Prostate gland (tissue), 2 donors: ENCODE measurements at regions not wholly inside any gene's neighbourhood (a gene's known extent, or its start where the extent isn't known, plus 50 kb on each side); places are given as distances from the start of the nearest gene placed in this dataset.

Experiments
- DNase-seq: peaks from one replicate; pipeline ENCODE4 v3.0.0-alpha.2; 2019; ENCODE audit warnings: low spot score
- H3K27ac ChIP-seq, 2 donors: fragments of 200-600 bp; sonication (generic); 2 replicates each; pipeline ENCODE4 v1.5.1; 2017 to 2019
- H3K27me3 ChIP-seq: fragments of 200-600 bp; sonication (generic); replicated peaks from 2 replicates; pipeline ENCODE4 v1.5.1; 2019; ENCODE audit not compliant: insufficient read depth
- H3K36me3 ChIP-seq, 2 donors: fragments of 200-600 bp; sonication (generic); 1 replicate in 1 of 2; 2 replicates in 1 of 2; pipeline versions ENCODE4 v1.5.1 to v1.8.1; 2017 to 2019
- H3K4me1 ChIP-seq: fragments of 200-600 bp; sonication (generic); replicated peaks from 2 replicates; pipeline ENCODE4 v1.5.1; 2019
- H3K4me3 ChIP-seq, 2 donors: fragments of 200-600 bp; sonication (generic); 2 replicates each; pipeline ENCODE4 v1.5.1; 2017 to 2019
- H3K9me3 ChIP-seq: fragments of 200-600 bp; sonication (generic); 2 replicates; pipeline ENCODE4 v1.5.1; 2017
- POLR2A ChIP-seq: fragments of 450-650 bp; IDR thresholded peaks from one replicate; pipeline ENCODE4 v1.6.1; 2016; ENCODE audit warnings: antibody characterized with exemption, mild to moderate bottlenecking
- POLR2AphosphoS5 ChIP-seq: sonication (generic); formaldehyde crosslinking; IDR thresholded peaks from one replicate; pipeline ENCODE4 v1.6.1; 2017; ENCODE audit warnings: antibody characterized with exemption
- WGBS: methylation state at CpG from one replicate; pipeline ENCODE4 v1.1.5; 2018; 5-methylcytosine and 5-hydroxymethylcytosine counted together
- intact Hi-C: fragments of 100-400 bp; cut with DNase I; formaldehyde crosslinking; loops from one replicate; pipeline ENCODE4 v1.14.2; 2022
- TF ChIP-seq, protein P1 (sequence below), 4 experiments: fragments of 200-600 bp in 2 of 4; fragments of 450-650 bp in 2 of 4; sonication (generic) in 2 of 4; IDR thresholded peaks; 1 replicate in 3 of 4; 2 replicates in 1 of 4; pipeline ENCODE4 v1.5.1; 2016 to 2019; ENCODE audit warnings: antibody characterized with exemption in 4 of 4, mild to moderate bottlenecking in 2 of 4, moderate library complexity in 2 of 4

DNA sequence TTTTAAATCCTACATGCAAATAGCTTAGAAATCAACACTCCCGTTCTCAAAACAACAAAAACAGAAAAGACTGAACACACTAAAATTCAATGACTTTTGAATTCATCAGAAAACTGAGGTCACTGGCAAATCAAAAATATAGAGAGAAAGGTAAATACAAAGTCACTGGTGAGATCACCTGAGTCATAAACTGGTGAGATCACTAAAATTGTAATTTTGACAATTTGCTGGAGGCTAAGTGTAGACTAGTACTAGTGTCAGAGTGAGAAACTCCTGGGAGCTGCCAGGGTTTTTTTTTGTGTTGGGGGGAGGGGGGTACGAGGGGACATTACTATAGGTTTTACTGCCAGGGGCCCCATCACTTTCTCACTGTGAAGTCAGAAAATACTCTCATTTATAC lies 1876.0 kb upstream of the CELF4 start:
- H3K27me3 ChIP-seq: no peaks in the 10 kb centered on the region
- 65% methylated on average over 2 of the region's 2 CpGs for WGBS
- intact Hi-C loops: no loop called here
- no peak overlapping the region for H3K27ac ChIP-seq
- TF ChIP-seq, protein P1, sequence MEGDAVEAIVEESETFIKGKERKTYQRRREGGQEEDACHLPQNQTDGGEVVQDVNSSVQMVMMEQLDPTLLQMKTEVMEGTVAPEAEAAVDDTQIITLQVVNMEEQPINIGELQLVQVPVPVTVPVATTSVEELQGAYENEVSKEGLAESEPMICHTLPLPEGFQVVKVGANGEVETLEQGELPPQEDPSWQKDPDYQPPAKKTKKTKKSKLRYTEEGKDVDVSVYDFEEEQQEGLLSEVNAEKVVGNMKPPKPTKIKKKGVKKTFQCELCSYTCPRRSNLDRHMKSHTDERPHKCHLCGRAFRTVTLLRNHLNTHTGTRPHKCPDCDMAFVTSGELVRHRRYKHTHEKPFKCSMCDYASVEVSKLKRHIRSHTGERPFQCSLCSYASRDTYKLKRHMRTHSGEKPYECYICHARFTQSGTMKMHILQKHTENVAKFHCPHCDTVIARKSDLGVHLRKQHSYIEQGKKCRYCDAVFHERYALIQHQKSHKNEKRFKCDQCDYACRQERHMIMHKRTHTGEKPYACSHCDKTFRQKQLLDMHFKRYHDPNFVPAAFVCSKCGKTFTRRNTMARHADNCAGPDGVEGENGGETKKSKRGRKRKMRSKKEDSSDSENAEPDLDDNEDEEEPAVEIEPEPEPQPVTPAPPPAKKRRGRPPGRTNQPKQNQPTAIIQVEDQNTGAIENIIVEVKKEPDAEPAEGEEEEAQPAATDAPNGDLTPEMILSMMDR (IDR thresholded peaks at IDR 0.05): no peak
- no peak for TF ChIP-seq POLR2AphosphoS5
- no peak for TF ChIP-seq POLR2A
- no peaks in the 10 kb centered on the region for H3K9me3 ChIP-seq
- no peak for DNase-seq
- H3K4me1 ChIP-seq: no peaks in the 10 kb centered on the region
- H3K36me3 ChIP-seq: no peaks in the 10 kb centered on the region
- no peak overlapping the region for H3K4me3 ChIP-seq

DNA sequence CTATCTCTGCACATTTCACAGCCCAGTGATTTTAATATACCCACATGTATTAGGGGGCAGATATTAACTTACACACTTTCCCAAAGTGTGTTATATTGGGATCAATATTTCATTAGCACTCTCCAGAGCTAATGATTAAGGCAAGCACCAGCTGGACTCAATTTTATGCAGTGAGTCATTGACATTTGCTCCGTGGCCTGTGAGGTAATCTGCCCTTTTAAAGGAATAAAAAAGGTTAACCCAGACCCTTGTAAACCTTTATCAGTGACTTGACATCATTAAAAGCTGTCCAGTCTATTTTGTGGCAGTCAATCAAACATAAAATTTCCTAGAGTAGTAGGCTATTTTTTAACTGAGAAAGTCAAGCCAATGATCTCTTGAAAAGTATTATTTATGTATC lies 1870.4 kb upstream of the CELF4 start:
- no peak overlapping the region for H3K4me3 ChIP-seq
- DNase-seq: no peak
- H3K27me3 ChIP-seq: no peaks in the 10 kb centered on the region
- intact Hi-C loops: no loop called here
- no peaks in the 10 kb centered on the region for H3K36me3 ChIP-seq
- no peaks in the 10 kb centered on the region for H3K9me3 ChIP-seq
- no peak overlapping the region for H3K27ac ChIP-seq
- no peaks in the 10 kb centered on the region for H3K4me1 ChIP-seq
- WGBS: 26% methylated on average over 1 of the region's 1 CpG
- TF ChIP-seq, protein P1 (IDR thresholded peaks at IDR 0.05): no peak

DNA sequence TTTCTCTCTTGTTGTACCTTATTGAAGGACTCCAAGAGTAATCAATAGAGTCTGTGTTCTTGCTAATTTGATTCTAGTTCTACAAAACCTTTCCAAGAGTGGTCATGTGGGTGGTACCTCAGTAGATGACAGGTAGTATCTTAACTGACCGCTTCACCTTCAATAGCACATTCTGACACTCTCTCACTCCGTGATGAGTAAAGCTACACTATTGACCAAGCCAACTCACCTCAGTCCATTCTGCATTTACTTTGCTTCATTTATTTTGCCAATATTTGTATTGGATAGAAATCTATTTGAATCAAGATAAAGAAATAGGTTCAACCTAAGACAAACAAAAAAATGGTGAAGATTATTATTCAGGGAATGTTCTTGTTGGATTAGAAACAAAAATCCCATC lies 1869.6 kb upstream of the CELF4 start:
- 59% methylated on average over 2 of the region's 2 CpGs for WGBS
- H3K27me3 ChIP-seq: no peaks in the 10 kb centered on the region
- TF ChIP-seq POLR2AphosphoS5: no peak
- TF ChIP-seq POLR2A: no peak
- TF ChIP-seq, protein P1 (IDR thresholded peaks at IDR 0.05): no peak
- H3K36me3 ChIP-seq: no peaks in the 10 kb centered on the region
- no peak for DNase-seq
- no peaks in the 10 kb centered on the region for H3K4me1 ChIP-seq
- intact Hi-C loops: no loop called here
- H3K9me3 ChIP-seq: no peaks in the 10 kb centered on the region
- H3K4me3 ChIP-seq: no peak overlapping the region
- H3K27ac ChIP-seq: no peak overlapping the region

DNA sequence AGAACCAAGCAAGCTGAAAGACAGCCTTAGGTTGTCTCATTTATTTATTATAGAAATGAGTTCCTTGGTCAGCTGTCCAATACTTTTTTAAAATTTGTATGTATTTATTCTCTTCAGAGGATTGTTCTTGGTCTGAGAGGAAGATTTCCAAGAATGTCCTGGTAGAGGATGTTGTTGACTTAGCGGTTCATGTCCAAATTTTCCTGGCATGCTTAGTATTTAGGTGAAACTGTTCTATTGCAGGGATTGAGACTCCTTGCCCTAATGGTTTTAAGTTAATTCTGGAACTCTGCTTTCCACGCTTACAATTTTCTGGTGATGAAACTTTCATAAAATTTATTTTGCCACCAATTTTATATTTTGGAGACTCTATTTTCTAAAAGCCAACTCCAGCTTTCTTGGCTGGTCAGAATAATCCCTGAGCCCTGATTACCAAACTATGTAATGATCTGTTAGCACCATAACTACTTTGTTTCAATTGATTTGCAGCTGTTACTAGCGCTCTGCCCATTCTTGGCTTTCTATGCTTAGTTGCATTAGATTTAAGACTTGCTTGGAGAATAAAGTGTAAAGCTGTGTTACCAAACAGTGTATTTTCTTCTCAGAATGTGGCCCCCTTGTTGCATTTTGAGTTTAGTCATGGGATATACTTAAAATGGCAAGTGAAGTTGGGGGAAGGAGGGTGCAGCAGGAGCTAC lies 1868.8 kb upstream of the CELF4 start:
- Histone ChIP-seq H3K27me3 (no peaks in the 10 kb centered on the region), H3K27ac (no peak overlapping the region), H3K9me3 (no peaks in the 10 kb centered on the region), H3K4me3 (no peak overlapping the region), H3K4me1 (no peaks in the 10 kb centered on the region), H3K36me3 (no peaks in the 10 kb centered on the region)
- WGBS: 82% methylated on average over 3 of the region's 3 CpGs
- intact Hi-C loops: no loop called here
- no peak for DNase-seq
- TF ChIP-seq, protein P1 (IDR thresholded peaks at IDR 0.05): no peak
- no peak for TF ChIP-seq POLR2AphosphoS5
- TF ChIP-seq POLR2A: no peak

DNA sequence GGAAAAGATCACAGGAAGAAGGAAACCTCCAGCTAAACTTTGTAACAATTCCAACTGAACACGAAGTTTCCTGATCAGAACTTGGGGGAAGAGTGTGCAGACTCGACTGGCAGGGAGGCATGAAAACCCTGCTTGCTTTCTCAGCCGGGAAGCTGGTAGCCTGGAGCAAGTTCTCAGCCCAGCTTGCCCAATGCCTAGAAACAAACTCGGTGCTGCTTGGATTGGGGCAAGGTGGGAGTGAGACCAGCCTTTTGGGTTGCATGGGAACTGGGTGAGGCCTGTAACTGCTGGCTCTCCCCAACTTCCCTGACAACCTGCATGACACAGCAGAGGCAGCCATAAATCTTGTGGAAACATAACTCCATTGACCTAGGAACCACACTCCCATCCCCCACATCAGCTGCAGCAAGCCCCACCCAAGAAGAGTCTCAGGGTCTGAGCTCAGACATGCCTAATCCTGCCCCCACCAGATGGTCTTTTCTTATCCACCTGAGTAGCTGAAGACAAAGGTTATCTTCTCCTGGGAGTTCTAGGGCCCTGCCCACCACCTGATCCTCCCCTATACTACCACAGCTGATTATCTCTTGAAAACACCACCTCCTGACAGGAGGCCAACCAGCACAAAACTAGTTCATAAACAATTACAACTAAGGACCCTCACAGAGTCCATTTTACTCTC lies 1859.7 kb upstream of the CELF4 start:
- 97% methylated on average over 4 of the region's 4 CpGs for WGBS
- DNase-seq: no peak
- no peaks in the 10 kb centered on the region for H3K36me3 ChIP-seq
- no peaks in the 10 kb centered on the region for H3K27me3 ChIP-seq
- intact Hi-C loops: no loop called here
- H3K4me1 ChIP-seq: no peaks in the 10 kb centered on the region
- no peak overlapping the region for H3K4me3 ChIP-seq
- TF ChIP-seq POLR2AphosphoS5: no peak
- TF ChIP-seq POLR2A: no peak
- TF ChIP-seq, protein P1 (IDR thresholded peaks at IDR 0.05): no peak
- no peak overlapping the region for H3K27ac ChIP-seq
- H3K9me3 ChIP-seq: no peaks in the 10 kb centered on the region
